H1 (cell line): ENCODE measurements at regions not wholly inside any gene's neighbourhood (a gene's known extent, or its start where the extent isn't known, plus 50 kb on each side); places are given as distances from the start of the nearest gene placed in this dataset.

Experiments
- ATF2 ChIP-seq: IDR thresholded peaks from 2 replicates; pipeline ENCODE4 v1.6.1; 2012; ENCODE audit warnings: low read length, inconsistent platforms
- HDAC6 ChIP-seq: IDR thresholded peaks from one replicate; pipeline ENCODE4 v1.7.1; 2012; ENCODE audit warnings: low read depth, mild to moderate bottlenecking, inconsistent platforms, low read length, moderate library complexity

- TF ChIP-seq HDAC6: no peak
- no peak for TF ChIP-seq ATF2
- TF ChIP-seq, all 59 proteins: peak for 0
Measured at GRCh38 chr6:14887181-14887580, 358.7 kb upstream of the JARID2 start (continued).
